ENCODE measurements at regions not wholly inside any gene's neighbourhood (a gene's known extent, or its start where the extent isn't known, plus 50 kb on each side); places are given as distances from the start of the nearest gene placed in this dataset.

GRCh38 chr3:20264900-20265567, 79.0 kb upstream of the SGO1 start:
- TF ChIP-seq CTCF (IDR thresholded peaks at IDR 0.05; ENCODE audit: insufficient read depth in 1 of 2, low read depth in 1 of 2, low read length in 1 of 2, severe bottlenecking in 1 of 2, unreplicated experiment in 1 of 2) = no peak
- Mint-ChIP-seq H3K36me3 (ENCODE audit: insufficient read depth, unreplicated experiment) (no peaks in the 10 kb centered on the region), H3K4me1 (ENCODE audit: low read depth, unreplicated experiment) (peaks cover 6% of the 10 kb centered on the region), H3K4me3 (ENCODE audit: unreplicated experiment) (no peak overlapping the region), H3K9me3 (ENCODE audit: unreplicated experiment) (peaks cover 18% of the 10 kb centered on the region), H3K27me3 (ENCODE audit: insufficient read depth, unreplicated experiment) (no peaks in the 10 kb centered on the region), H3K27ac (ENCODE audit: unreplicated experiment) (no peak overlapping the region)
- intact Hi-C loops (cut with micrococcal nuclease; ENCODE audit: unreplicated experiment) = no loop called here
- ChIA-PET POLR2A (no interaction called here), CTCF (no interaction called here)
- Histone ChIP-seq H3K4me3 (ENCODE audit: low read depth, low read length) (no peak overlapping the region), H3K4me1 (peaks cover 6% of the 10 kb centered on the region; the same call in 1 of the 2 replicates), H3K36me3 (ENCODE audit: control insufficient read depth, insufficient read depth, low read length) (no peaks in the 10 kb centered on the region), H3K27me3 (replicated peaks; ENCODE audit: control insufficient read depth, insufficient read depth, low read length) (no peaks in the 10 kb centered on the region), H3K9me3 (no peaks in the 10 kb centered on the region)
- no peak for DNase-seq
- no TSS peak for BruUV-seq (replicated peaks)

- Mint-ChIP-seq H3K36me3 (ENCODE audit: insufficient read depth, unreplicated experiment) (no peaks in the 10 kb centered on the region), H3K4me3 (ENCODE audit: unreplicated experiment) (no peak overlapping the region), H3K9me3 (ENCODE audit: unreplicated experiment) (peaks cover 8% of the 10 kb centered on the region), H3K27ac (ENCODE audit: unreplicated experiment) (no peak overlapping the region), H3K27me3 (ENCODE audit: insufficient read depth, unreplicated experiment) (no peaks in the 10 kb centered on the region), H3K4me1 (ENCODE audit: low read depth, unreplicated experiment) (no peaks in the 10 kb centered on the region)
- H3K27me3 ChIP-seq (replicated peaks; ENCODE audit: control insufficient read depth, insufficient read depth, low read length) = no peaks in the 10 kb centered on the region
- H3K36me3 ChIP-seq (ENCODE audit: control insufficient read depth, insufficient read depth, low read length) = no peaks in the 10 kb centered on the region
- BruUV-seq (replicated peaks) = no TSS peak
- no peaks in the 10 kb centered on the region for H3K9me3 ChIP-seq
- POLR2A ChIA-PET = no interaction called here
- H3K4me1 ChIP-seq = no peaks in the 10 kb centered on the region
- no peak overlapping the region for H3K4me3 ChIP-seq (ENCODE audit: low read depth, low read length)
- intact Hi-C loops (cut with micrococcal nuclease; ENCODE audit: unreplicated experiment) = no loop called here
- DNase-seq = no peak
- no peak for TF ChIP-seq CTCF (IDR thresholded peaks at IDR 0.05; ENCODE audit: insufficient read depth in 1 of 2, low read depth in 1 of 2, low read length in 1 of 2, severe bottlenecking in 1 of 2, unreplicated experiment in 1 of 2)
- CTCF ChIA-PET = no interaction called here
These were observed 72.4 kb upstream of the SGO1 start for GRCh38 chr3:20258371-20258770.

- ChIA-PET POLR2A (no interaction called here), CTCF (no interaction called here)
- no peaks in the 10 kb centered on the region for H3K4me1 Mint-ChIP-seq (ENCODE audit: low read depth, unreplicated experiment)
- no peaks in the 10 kb centered on the region for H3K27me3 Mint-ChIP-seq (ENCODE audit: insufficient read depth, unreplicated experiment)
- no peak for DNase-seq
- H3K27ac Mint-ChIP-seq (ENCODE audit: unreplicated experiment) = no peak overlapping the region
- TF ChIP-seq CTCF (IDR thresholded peaks at IDR 0.05; ENCODE audit: insufficient read depth in 1 of 2, low read depth in 1 of 2, low read length in 1 of 2, severe bottlenecking in 1 of 2, unreplicated experiment in 1 of 2) = no peak
- no peaks in the 10 kb centered on the region for H3K4me1 ChIP-seq
- no peak overlapping the region for H3K4me3 ChIP-seq (ENCODE audit: low read depth, low read length)
- H3K4me3 Mint-ChIP-seq (ENCODE audit: unreplicated experiment) = no peak overlapping the region
- no peaks in the 10 kb centered on the region for H3K36me3 Mint-ChIP-seq (ENCODE audit: insufficient read depth, unreplicated experiment)
- intact Hi-C loops (cut with micrococcal nuclease; ENCODE audit: unreplicated experiment) = no loop called here
- no TSS peak for BruUV-seq (replicated peaks)
- no peaks in the 10 kb centered on the region for H3K27me3 ChIP-seq (replicated peaks; ENCODE audit: control insufficient read depth, insufficient read depth, low read length)
- H3K9me3 Mint-ChIP-seq (ENCODE audit: unreplicated experiment) = peaks cover 8% of the 10 kb centered on the region
- no peaks in the 10 kb centered on the region for H3K9me3 ChIP-seq
- no peaks in the 10 kb centered on the region for H3K36me3 ChIP-seq (ENCODE audit: control insufficient read depth, insufficient read depth, low read length)
These were observed 70.1 kb upstream of the SGO1 start for GRCh38 chr3:20256144-20256543.

Data from Caco-2 (cell line).